ENCODE measurements at regions not wholly inside any gene's neighbourhood (a gene's known extent, or its start where the extent isn't known, plus 50 kb on each side); places are given as distances from the start of the nearest gene placed in this dataset.
"Not testable (repeated sequence)": the region's sequence is repeated elsewhere in the genome, so short reads cannot be mapped to it uniquely, and the experiment has no call there.

DNA sequence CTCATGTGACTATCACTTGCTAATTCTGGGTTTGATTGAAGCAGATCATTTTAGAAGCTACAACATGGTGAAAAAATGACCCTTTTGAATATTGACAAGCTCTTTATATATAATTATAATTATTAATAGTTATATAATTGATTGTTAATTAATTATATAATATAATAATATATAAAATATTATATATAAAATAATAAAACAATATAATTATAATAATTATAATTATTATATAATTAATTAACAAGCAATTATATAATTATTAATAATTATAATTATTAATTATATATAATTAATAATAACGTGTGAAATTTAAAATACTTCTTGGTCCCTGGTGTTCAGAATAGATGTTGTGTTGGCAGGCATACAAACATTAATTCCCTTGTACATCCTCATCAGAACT lies 404.1 kb upstream of the CDH19 start:
- DNase-seq, result no peak

DNA sequence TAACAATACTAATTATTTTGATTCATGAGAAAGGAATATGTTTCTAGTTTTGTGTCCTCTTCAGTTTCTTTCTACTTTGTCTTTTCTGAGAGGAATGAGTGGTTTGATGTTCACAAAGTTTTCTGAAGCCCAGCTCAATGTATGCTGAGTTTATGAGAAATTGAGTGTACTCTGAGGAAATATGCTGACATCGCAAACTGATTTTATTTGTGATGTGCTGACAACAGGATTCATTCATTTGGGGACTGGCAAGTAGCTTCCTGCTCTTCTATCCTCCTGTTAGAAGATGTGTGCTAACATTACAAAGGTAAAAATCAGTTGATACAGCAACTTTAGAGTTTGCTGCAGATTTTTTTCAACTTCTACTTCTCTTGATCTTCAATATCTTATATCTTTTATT lies 403.2 kb upstream of the CDH19 start:
- DNase-seq, result no peak

- DNase-seq, result no peak
These were observed 397.2 kb upstream of the CDH19 start for GRCh38 chr18:67001052-67001451.

- DNase-seq, result no peak
These were observed 395.1 kb upstream of the CDH19 start for GRCh38 chr18:66999003-66999402.

GRCh38 chr18:66995270-66995669 lies 391.4 kb upstream of the CDH19 start:
- no peak for DNase-seq

GRCh38 chr18:66994790-66995189 lies 390.9 kb upstream of the CDH19 start:
- no peak for DNase-seq

DNA sequence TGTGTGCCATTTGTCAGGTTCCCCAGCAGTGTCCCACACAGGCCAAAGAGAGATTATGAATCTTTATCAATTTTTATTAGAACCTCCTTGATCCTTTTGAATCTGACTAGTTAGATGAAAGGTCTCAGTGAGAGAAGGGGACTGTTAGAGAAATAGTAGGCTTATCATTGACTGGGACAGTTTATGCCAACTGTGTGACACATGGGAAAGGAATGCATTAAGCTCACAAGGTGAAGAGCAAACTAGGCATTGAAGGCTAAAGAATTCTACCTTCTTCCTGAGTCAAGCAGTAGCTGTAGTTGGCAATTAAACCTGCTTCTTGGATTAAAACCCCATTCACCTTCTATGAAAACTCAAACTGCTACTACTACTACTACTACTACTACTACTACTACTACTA lies 389.6 kb upstream of the CDH19 start:
- DNase-seq, result no peak

- DNase-seq, result no peak
These were observed 387.0 kb upstream of the CDH19 start for GRCh38 chr18:66990909-66991308.

- no peak for DNase-seq
These were observed 375.1 kb upstream of the CDH19 start for GRCh38 chr18:66979009-66979408.

DNA sequence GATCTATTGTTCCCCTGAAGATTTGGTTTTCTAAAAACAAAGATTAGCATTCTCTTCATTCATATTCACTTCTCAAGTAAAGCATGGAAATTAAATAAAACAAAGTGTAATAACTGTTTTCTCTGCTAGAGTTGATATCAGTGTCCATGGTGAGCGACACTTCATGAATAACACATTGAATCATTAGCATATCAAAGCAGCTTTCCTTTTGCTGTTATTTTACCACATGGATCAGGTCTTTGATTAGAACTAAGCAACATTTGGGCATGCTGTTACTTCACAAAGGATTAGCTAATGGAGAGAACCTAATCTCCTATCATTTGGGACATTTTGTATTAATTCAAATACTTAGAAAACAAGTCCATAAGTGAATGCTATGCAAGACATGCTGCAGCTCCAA lies 368.8 kb upstream of the CDH19 start:
- DNase-seq, result no peak

- DNase-seq, result no peak
These were observed 368.1 kb upstream of the CDH19 start for GRCh38 chr18:66971960-66972359.

- DNase-seq, result no peak
These were observed 362.3 kb upstream of the CDH19 start for GRCh38 chr18:66966171-66966570.

DNA sequence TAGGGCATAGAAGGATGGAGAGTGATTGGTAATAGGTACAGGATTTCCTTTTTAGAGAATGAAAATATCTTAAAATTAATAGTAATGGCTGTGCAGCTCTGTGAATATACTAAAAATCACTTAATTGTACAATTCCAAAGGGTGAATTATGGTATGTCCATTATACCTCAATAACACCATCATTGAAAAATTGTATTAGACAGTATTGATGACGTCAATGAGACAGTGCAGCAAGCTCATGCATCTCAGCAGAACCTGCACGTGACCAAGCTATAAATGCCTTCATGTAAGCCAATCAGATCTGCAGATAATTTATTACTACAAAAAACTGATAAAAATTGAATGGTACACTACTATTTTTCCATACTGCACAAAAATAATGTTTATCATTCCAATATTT lies 354.4 kb upstream of the CDH19 start:
- DNase-seq, result no peak

DNA sequence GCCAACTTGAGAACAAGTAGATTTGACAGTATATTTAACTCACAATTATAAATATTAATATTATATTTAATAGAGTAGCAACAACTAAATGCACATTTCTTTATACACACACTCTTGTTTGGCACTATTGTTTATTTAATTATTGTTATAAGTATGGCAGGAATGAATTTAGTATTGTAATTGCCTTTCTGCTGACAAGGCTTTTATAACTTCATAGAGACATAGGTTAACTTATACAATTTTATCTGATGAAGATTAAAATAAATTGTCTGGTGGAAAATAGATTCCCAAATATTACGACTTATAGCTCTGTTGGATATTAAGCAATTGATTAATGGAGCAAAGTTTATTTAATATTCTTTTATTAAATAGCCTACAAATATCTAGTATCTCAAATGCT lies 347.9 kb upstream of the CDH19 start:
- no peak for DNase-seq

- no peak for DNase-seq
These were observed 345.5 kb upstream of the CDH19 start for GRCh38 chr18:66949419-66949818.

GRCh38 chr18:66937546-66937945 lies 333.7 kb upstream of the CDH19 start:
- no peak for DNase-seq

DNA sequence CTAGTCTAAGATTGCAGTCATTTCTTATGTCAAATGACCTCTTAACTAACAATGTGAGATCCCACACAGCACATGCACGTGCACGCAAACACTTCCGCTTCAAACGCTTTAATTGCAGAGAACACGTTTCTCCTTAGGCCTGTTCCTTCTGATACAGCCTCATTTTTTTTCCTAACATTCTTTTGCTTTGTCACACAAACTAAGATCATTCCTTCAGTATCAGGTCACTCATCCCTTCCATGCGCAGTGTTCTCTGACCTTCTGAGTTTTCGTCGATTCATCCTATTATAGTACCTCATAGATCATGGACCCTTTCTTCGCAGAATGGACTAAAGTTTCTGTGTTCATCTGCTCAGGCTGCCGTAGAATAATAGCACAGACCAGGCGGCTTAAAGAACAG lies 327.1 kb upstream of the CDH19 start:
- no peak for DNase-seq

- no peak for DNase-seq
These were observed 312.9 kb upstream of the CDH19 start for GRCh38 chr18:66916834-66917233.

- no peak for DNase-seq
These were observed 296.9 kb upstream of the CDH19 start for GRCh38 chr18:66900837-66901236.

- DNase-seq, result no peak
These were observed 291.7 kb upstream of the CDH19 start for GRCh38 chr18:66895631-66896030.

GRCh38 chr18:66894851-66895250 lies 291.0 kb upstream of the CDH19 start:
- DNase-seq, result no peak

DNA sequence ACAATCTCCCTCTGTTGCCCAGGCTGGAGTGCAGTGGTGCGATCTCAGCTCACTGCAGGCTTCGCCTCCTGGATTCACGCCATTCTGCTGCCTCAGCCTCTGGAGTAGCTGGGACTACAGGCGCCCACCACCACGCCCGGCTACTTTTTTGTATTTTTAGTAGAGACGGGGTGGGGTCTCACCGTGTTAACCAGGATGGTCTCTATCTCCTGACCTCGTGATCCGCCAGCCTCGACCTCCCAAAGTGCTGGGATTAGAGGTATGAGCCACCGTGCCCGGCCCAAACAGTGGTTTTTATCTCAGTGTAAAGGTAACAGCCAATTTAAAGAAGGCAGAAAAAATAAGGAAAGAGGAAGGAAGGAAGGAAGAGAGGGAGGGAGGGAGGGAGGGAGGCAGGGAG lies 288.5 kb upstream of the CDH19 start:
- DNase-seq, result not testable (repeated sequence)

DNA sequence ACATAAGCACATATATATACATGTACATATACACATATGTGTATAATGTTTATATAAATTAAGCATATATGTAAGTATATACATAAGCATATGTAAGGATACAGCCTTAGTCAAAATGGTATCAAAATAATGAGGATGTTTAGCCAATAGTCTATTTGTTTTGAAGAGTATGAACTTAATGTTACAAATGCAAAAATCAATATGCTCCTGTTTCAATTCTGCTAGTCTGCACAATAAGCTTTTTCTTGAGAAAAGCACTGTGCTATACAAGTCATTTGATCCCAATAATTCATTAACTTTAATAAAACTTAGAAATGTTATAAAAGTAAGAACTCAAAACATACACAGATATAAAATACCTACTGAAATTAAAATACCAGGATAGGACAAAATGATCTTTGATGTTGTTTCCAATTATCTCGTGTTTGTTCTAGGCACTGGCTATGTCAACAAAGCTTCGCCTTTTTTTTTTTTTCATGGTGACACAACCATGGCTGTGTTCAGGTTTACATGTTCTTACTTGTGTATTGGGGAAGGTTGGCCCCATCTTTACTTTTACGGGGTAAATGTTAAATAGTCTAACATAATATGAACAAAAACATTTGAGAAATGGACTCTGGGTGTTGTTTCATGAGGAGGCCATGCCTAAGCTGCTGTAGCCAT lies 271.1 kb upstream of the CDH19 start:
- DNase-seq, result no peak

DNA sequence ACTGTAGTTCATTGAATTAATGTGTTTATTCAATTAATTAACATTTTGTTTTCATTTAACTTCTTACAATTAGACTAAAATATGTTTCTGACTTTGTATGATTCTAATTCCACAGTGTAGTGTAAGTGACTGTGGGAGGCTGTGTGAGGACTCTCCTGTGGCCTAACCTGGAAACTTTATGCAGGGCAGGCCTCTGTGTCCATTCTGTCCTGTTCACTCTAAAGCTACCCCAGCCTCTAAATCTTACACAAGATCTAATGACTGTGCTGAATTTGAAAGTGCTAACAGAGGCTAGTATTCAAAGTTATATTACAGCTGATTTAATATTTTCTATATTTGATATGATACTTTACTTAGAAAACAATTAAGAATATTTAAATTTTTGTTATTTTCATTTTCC lies 270.5 kb upstream of the CDH19 start:
- no peak for DNase-seq

GRCh38 chr18:66873899-66874298 lies 270.0 kb upstream of the CDH19 start:
- no peak for DNase-seq

All from muscle of back (tissue), 3 donors.